ENCODE measurements at regions not wholly inside any gene's neighbourhood (a gene's known extent, or its start where the extent isn't known, plus 50 kb on each side); places are given as distances from the start of the nearest gene placed in this dataset.

- TF ChIP-seq REST (IDR thresholded peaks at IDR 0.05; ENCODE audit: insufficient read depth in 1 of 2, low read depth in 2 of 2, low read length in 2 of 2) (no peak), TAF1 (IDR thresholded peaks at IDR 0.05; ENCODE audit: borderline replicate concordance, insufficient read depth, low read length) (no peak), SIN3A (IDR thresholded peaks at IDR 0.05; ENCODE audit: borderline replicate concordance, insufficient read depth, low read length) (no peak), FOXP2 (optimal IDR thresholded peaks at IDR 0.05; ENCODE audit: borderline replicate concordance, extremely low read depth, extremely low read length, insufficient read depth) (no peak), POLR2AphosphoS5 (IDR thresholded peaks at IDR 0.05; ENCODE audit: low read depth, low read length) (no peak)
These were observed 62.9 kb downstream of the NHLRC3 start for GRCh38 chr13:39100996-39101738.

GRCh38 chr13:39102981-39103490, 64.8 kb downstream of the NHLRC3 start:
- TF ChIP-seq TAF1 (IDR thresholded peaks at IDR 0.05; ENCODE audit: borderline replicate concordance, insufficient read depth, low read length) (no peak), FOXP2 (optimal IDR thresholded peaks at IDR 0.05; ENCODE audit: borderline replicate concordance, extremely low read depth, extremely low read length, insufficient read depth) (no peak), REST (IDR thresholded peaks at IDR 0.05; ENCODE audit: insufficient read depth in 1 of 2, low read depth in 2 of 2, low read length in 2 of 2) (no peak)

- TF ChIP-seq FOXP2 (optimal IDR thresholded peaks at IDR 0.05; ENCODE audit: borderline replicate concordance, extremely low read depth, extremely low read length, insufficient read depth) (no peak), SIN3A (IDR thresholded peaks at IDR 0.05; ENCODE audit: borderline replicate concordance, insufficient read depth, low read length) (no peak), REST (IDR thresholded peaks at IDR 0.05; ENCODE audit: insufficient read depth in 1 of 2, low read depth in 2 of 2, low read length in 2 of 2) (no peak), POLR2AphosphoS5 (IDR thresholded peaks at IDR 0.05; ENCODE audit: low read depth, low read length) (no peak), TAF1 (IDR thresholded peaks at IDR 0.05; ENCODE audit: borderline replicate concordance, insufficient read depth, low read length) (no peak)
These were observed 66.9 kb downstream of the NHLRC3 start for GRCh38 chr13:39105110-39105509.

- TF ChIP-seq REST (IDR thresholded peaks at IDR 0.05; ENCODE audit: insufficient read depth in 1 of 2, low read depth in 2 of 2, low read length in 2 of 2), result no peak
- TF ChIP-seq POLR2AphosphoS5 (IDR thresholded peaks at IDR 0.05; ENCODE audit: low read depth, low read length), result no peak
- TF ChIP-seq TAF1 (IDR thresholded peaks at IDR 0.05; ENCODE audit: borderline replicate concordance, insufficient read depth, low read length), result no peak
These were observed 68.2 kb downstream of the NHLRC3 start for GRCh38 chr13:39106216-39107005.
